HEK293 (cell line): ENCODE measurements at regions not wholly inside any gene's neighbourhood (a gene's known extent, or its start where the extent isn't known, plus 50 kb on each side); places are given as distances from the start of the nearest gene placed in this dataset.

Experiments
- CTCF ChIA-PET: fragments of 350-600 bp; formaldehyde crosslinking; extraction: SDS; loops from one replicate; lab custom pipeline; 2021; ENCODE audit warnings: antibody characterized with exemption; lab: Yijun Ruan, JAX
- POLR2A ChIA-PET: fragments of 300-600 bp; formaldehyde crosslinking; extraction: SDS; loops from one replicate; lab custom pipeline; 2020; ENCODE audit warnings: antibody characterized with exemption, inconsistent platforms; lab: Yijun Ruan, JAX
- H3K27ac ChIP-seq: fragments of 200-500 bp; sonication (Bioruptor generic); 2 replicates; pipeline ENCODE4 v1.5.1; 2014; ENCODE audit warnings: low read depth, low read length, control low read depth, inconsistent platforms; ENCODE audit errors: extremely low read depth
- H3K36me3 ChIP-seq, 2 experiments: fragments of 200-500 bp in 1 of 2; sonication (Bioruptor generic) in 1 of 2; 1 replicate in 1 of 2; 2 replicates in 1 of 2; pipeline ENCODE4 v1.5.1; 2014 to 2017; ENCODE audit warnings: inconsistent platforms in 2 of 2, low read length in 2 of 2; ENCODE audit not compliant: control insufficient read depth in 2 of 2, insufficient read depth in 1 of 2
- H3K4me1 ChIP-seq: fragments of 200-500 bp; sonication (Bioruptor generic); 2 replicates; pipeline ENCODE4 v1.5.1; 2014; ENCODE audit warnings: mild to moderate bottlenecking, low read length, inconsistent platforms; ENCODE audit not compliant: control insufficient read depth, insufficient read depth
- H3K4me3 ChIP-seq: 2 replicates; pipeline ENCODE4 v1.5.1; 2011; ENCODE audit warnings: low read depth, mild to moderate bottlenecking, control low read depth, low read length, moderate library complexity
- H3K9me3 ChIP-seq: fragments of 200-500 bp; sonication (Bioruptor generic); 2 replicates; pipeline ENCODE4 v1.5.1; 2014; ENCODE audit warnings: low read depth, low read length, inconsistent platforms; ENCODE audit not compliant: control insufficient read depth, insufficient read depth
- FEZF1 ChIP-seq: fragments of 450-650 bp; formaldehyde crosslinking; IDR thresholded peaks from 2 replicates; pipeline ENCODE4 v1.5.1; 2016; ENCODE audit warnings: missing biosample characterization, missing genetic modification characterization
- GFI1B ChIP-seq: fragments of 450-650 bp; formaldehyde crosslinking; IDR thresholded peaks from 2 replicates; pipeline ENCODE4 v1.5.1; 2016; ENCODE audit warnings: missing biosample characterization, missing genetic modification characterization
- KLF16 ChIP-seq: fragments of 450-650 bp; formaldehyde crosslinking; IDR thresholded peaks from 2 replicates; pipeline ENCODE4 v1.5.1; 2017; ENCODE audit warnings: missing biosample characterization, missing genetic modification characterization
- SCRT1 ChIP-seq: fragments of 450-650 bp; formaldehyde crosslinking; IDR thresholded peaks from 2 replicates; pipeline ENCODE4 v1.5.1; 2016; ENCODE audit warnings: missing biosample characterization, missing genetic modification characterization, borderline replicate concordance
- TCF7L2 ChIP-seq: IDR thresholded peaks from 2 replicates; pipeline ENCODE4 v1.6.1; 2011; ENCODE audit warnings: low read depth, mild to moderate bottlenecking, inconsistent platforms, low read length, moderate library complexity, borderline replicate concordance
- YY1 ChIP-seq: fragments of 450-650 bp; formaldehyde crosslinking; IDR thresholded peaks from 2 replicates; pipeline ENCODE4 v1.5.1; 2018; ENCODE audit warnings: missing biosample characterization, missing genetic modification characterization
- ZBTB1 ChIP-seq: fragments of 450-650 bp; formaldehyde crosslinking; IDR thresholded peaks from 2 replicates; pipeline ENCODE4 v1.5.1; 2016; ENCODE audit warnings: missing biosample characterization, missing genetic modification characterization
- ZBTB20 ChIP-seq: fragments of 450-650 bp; formaldehyde crosslinking; IDR thresholded peaks from 2 replicates; pipeline ENCODE4 v1.5.1; 2016; ENCODE audit warnings: missing biosample characterization, missing genetic modification characterization
- ZBTB7A ChIP-seq: fragments of 450-650 bp; formaldehyde crosslinking; IDR thresholded peaks from 2 replicates; pipeline ENCODE4 v1.5.1; 2016; ENCODE audit warnings: low read depth, missing biosample characterization, missing genetic modification characterization
- ZNF132 ChIP-seq: fragments of 450-650 bp; formaldehyde crosslinking; IDR thresholded peaks from 2 replicates; pipeline ENCODE4 v1.5.1; 2017; ENCODE audit warnings: missing biosample characterization, missing genetic modification characterization, borderline replicate concordance
- ZNF174 ChIP-seq: fragments of 450-650 bp; formaldehyde crosslinking; IDR thresholded peaks from 2 replicates; pipeline ENCODE4 v1.5.0; 2017; ENCODE audit warnings: missing biosample characterization, mild to moderate bottlenecking, missing genetic modification characterization
- ZNF211 ChIP-seq: fragments of 450-650 bp; formaldehyde crosslinking; IDR thresholded peaks from 2 replicates; pipeline ENCODE4 v1.5.1; 2016; ENCODE audit warnings: low read depth, missing biosample characterization, missing genetic modification characterization
- ZNF26 ChIP-seq: fragments of 450-650 bp; formaldehyde crosslinking; IDR thresholded peaks from 2 replicates; pipeline ENCODE4 v1.5.1; 2016; ENCODE audit warnings: missing biosample characterization, missing genetic modification characterization
- ZNF280D ChIP-seq: fragments of 450-650 bp; formaldehyde crosslinking; IDR thresholded peaks from 2 replicates; pipeline ENCODE4 v1.5.1; 2016; ENCODE audit warnings: missing biosample characterization, missing genetic modification characterization
- ZNF292 ChIP-seq: fragments of 450-650 bp; formaldehyde crosslinking; IDR thresholded peaks from 2 replicates; pipeline ENCODE4 v1.5.1; 2016; ENCODE audit warnings: low read depth, missing biosample characterization, missing genetic modification characterization, borderline replicate concordance
- ZNF473 ChIP-seq: fragments of 450-650 bp; formaldehyde crosslinking; IDR thresholded peaks from 2 replicates; pipeline ENCODE4 v1.5.1; 2017; ENCODE audit warnings: missing biosample characterization, missing genetic modification characterization
- ZNF530 ChIP-seq: fragments of 450-650 bp; formaldehyde crosslinking; IDR thresholded peaks from 2 replicates; pipeline ENCODE4 v1.5.1; 2016; ENCODE audit warnings: low read depth, missing biosample characterization, missing genetic modification characterization
- ZNF558 ChIP-seq: fragments of 450-650 bp; formaldehyde crosslinking; IDR thresholded peaks from 2 replicates; pipeline ENCODE4 v1.5.1; 2016; ENCODE audit warnings: missing biosample characterization, missing genetic modification characterization
- ZNF560 ChIP-seq: fragments of 450-650 bp; formaldehyde crosslinking; IDR thresholded peaks from 2 replicates; pipeline ENCODE4 v1.5.1; 2017; ENCODE audit warnings: missing biosample characterization, missing genetic modification characterization, borderline replicate concordance
- ZNF626 ChIP-seq: fragments of 450-650 bp; sonication (Bioruptor Pico); formaldehyde crosslinking; IDR thresholded peaks from 2 replicates; pipeline ENCODE4 v1.5.1; 2018; ENCODE audit warnings: missing biosample characterization, missing genetic modification characterization, inconsistent platforms
- ZNF654 ChIP-seq: fragments of 450-650 bp; formaldehyde crosslinking; IDR thresholded peaks from 2 replicates; pipeline ENCODE4 v1.5.1; 2016; ENCODE audit warnings: low read depth, missing biosample characterization, missing genetic modification characterization
- ZNF792 ChIP-seq: fragments of 450-650 bp; formaldehyde crosslinking; IDR thresholded peaks from 2 replicates; pipeline ENCODE4 v1.5.1; 2016; ENCODE audit warnings: missing biosample characterization, missing genetic modification characterization
- ZNF830 ChIP-seq: fragments of 450-650 bp; IDR thresholded peaks from 2 replicates; pipeline ENCODE4 v1.5.0; 2018; ENCODE audit warnings: missing biosample characterization, missing genetic modification characterization, low read depth, mild to moderate bottlenecking, moderate library complexity
- ZSCAN30 ChIP-seq: fragments of 450-650 bp; IDR thresholded peaks from 2 replicates; pipeline ENCODE4 v1.5.1; 2018; ENCODE audit warnings: missing biosample characterization, mild to moderate bottlenecking, missing genetic modification characterization, moderate library complexity
- TF ChIP-seq, protein P1 (sequence below): fragments of 450-650 bp; formaldehyde crosslinking; IDR thresholded peaks from 2 replicates; pipeline ENCODE4 v1.5.1; 2016; ENCODE audit warnings: missing biosample characterization, missing genetic modification characterization
- TF ChIP-seq, protein P2 (sequence below): fragments of 450-650 bp; formaldehyde crosslinking; IDR thresholded peaks from 2 replicates; pipeline ENCODE4 v1.5.1; 2017; ENCODE audit warnings: missing biosample characterization, missing genetic modification characterization

DNA sequence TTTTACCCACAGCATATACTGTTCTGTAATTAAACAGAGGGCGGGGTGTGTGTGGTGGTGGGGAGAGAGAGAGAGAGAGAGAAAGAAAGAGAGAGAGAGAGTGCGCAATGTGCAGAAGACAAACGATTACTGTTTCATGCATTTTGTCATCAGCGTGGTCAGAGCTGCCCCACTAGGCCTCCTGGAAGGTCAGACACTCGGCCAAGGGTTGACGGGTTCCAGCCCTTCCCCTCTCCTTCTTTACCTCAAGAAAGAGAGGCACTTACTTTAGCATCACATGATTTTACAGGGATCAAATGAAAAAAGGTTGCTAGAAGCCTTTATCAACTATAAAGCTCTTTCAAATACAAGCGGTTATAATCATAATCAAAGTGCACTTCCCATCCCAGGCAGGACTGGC lies 269.2 kb upstream of the SORL1-AS1 start (continued):
- TF ChIP-seq ZNF26 (no peak), ZNF280D (tag by site-specific recombination) (no peak)
- TF ChIP-seq, protein P1, sequence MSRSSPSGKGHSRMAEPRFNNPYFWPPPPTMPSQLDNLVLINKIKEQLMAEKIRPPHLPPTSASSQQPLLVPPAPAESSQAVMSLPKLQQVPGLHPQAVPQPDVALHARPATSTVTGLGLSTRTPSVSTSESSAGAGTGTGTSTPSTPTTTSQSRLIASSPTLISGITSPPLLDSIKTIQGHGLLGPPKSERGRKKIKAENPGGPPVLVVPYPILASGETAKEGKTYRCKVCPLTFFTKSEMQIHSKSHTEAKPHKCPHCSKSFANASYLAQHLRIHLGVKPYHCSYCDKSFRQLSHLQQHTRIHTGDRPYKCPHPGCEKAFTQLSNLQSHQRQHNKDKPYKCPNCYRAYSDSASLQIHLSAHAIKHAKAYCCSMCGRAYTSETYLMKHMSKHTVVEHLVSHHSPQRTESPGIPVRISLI (tag by site-specific recombination) = no peak

DNA sequence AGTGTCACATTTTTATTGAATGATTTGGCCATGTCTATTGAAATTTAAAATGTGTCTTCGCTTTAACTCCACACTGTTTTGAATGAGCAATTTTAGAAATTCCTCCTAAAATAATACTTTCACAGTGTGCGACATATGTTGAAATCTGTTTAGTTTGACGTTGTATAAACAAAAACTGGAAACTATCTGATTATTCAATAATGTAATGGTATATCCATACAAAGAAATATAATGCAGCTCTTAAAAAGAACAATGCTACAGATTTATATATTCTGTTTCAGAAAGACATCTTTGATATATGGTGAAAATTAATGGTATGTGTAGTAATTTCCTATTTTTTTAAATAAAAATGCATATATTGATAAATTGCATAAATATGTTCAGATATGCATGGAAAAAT lies 268.7 kb upstream of the SORL1-AS1 start:
- Histone ChIP-seq H3K4me1 (no peaks in the 10 kb centered on the region), H3K36me3 (no peaks in the 10 kb centered on the region), H3K27ac (no peak overlapping the region), H3K9me3 (no peaks in the 10 kb centered on the region), H3K4me3 (no peak overlapping the region)
- POLR2A ChIA-PET = no interaction called here
- CTCF ChIA-PET = no interaction called here
- TF ChIP-seq ZBTB1 (tag by site-specific recombination) = no peak
- no peak for TF ChIP-seq YY1 (tag by site-specific recombination)
- no peak for TF ChIP-seq ZNF792 (tag by site-specific recombination)
- TF ChIP-seq, protein P1 (tag by site-specific recombination) = no peak
- no peak for TF ChIP-seq ZNF211 (tag by site-specific recombination)
- TF ChIP-seq ZNF174 (tag by site-specific recombination) = no peak
- no peak for TF ChIP-seq ZNF292 (tag by site-specific recombination)
- TF ChIP-seq ZNF830 (tag by site-specific recombination) = no peak
- no peak for TF ChIP-seq GFI1B
- no peak for TF ChIP-seq FEZF1
- no peak for TF ChIP-seq ZNF626
- TF ChIP-seq ZNF560 (tag by site-specific recombination) = no peak
- TF ChIP-seq ZNF654 (tag by site-specific recombination) = no peak
- no peak for TF ChIP-seq ZBTB7A

GRCh38 chr11:121717296-121717695 lies 264.5 kb upstream of the SORL1-AS1 start:
- CTCF ChIA-PET = no interaction called here
- Histone ChIP-seq H3K4me3 (no peak overlapping the region), H3K27ac (no peak overlapping the region), H3K9me3 (no peaks in the 10 kb centered on the region), H3K4me1 (no peaks in the 10 kb centered on the region), H3K36me3 (no peaks in the 10 kb centered on the region)
- POLR2A ChIA-PET = no interaction called here
- TF ChIP-seq TCF7L2 = no peak
- TF ChIP-seq, protein P2, sequence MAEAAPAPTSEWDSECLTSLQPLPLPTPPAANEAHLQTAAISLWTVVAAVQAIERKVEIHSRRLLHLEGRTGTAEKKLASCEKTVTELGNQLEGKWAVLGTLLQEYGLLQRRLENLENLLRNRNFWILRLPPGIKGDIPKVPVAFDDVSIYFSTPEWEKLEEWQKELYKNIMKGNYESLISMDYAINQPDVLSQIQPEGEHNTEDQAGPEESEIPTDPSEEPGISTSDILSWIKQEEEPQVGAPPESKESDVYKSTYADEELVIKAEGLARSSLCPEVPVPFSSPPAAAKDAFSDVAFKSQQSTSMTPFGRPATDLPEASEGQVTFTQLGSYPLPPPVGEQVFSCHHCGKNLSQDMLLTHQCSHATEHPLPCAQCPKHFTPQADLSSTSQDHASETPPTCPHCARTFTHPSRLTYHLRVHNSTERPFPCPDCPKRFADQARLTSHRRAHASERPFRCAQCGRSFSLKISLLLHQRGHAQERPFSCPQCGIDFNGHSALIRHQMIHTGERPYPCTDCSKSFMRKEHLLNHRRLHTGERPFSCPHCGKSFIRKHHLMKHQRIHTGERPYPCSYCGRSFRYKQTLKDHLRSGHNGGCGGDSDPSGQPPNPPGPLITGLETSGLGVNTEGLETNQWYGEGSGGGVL (tag by site-specific recombination) = no peak
- no peak for TF ChIP-seq ZBTB20 (tag by site-specific recombination)
- TF ChIP-seq SCRT1 (tag by site-specific recombination) = no peak
- no peak for TF ChIP-seq ZNF473 (tag by site-specific recombination)
- no peak for TF ChIP-seq ZNF558 (tag by site-specific recombination)
- no peak for TF ChIP-seq ZNF530 (tag by site-specific recombination)
- TF ChIP-seq KLF16 = no peak
- TF ChIP-seq ZSCAN30 (tag by site-specific recombination) = no peak
- no peak for TF ChIP-seq ZNF132 (tag by site-specific recombination)
